Pancreas (tissue), 10 donors: ENCODE measurements at regions not wholly inside any gene's neighbourhood (a gene's known extent, or its start where the extent isn't known, plus 50 kb on each side); places are given as distances from the start of the nearest gene placed in this dataset.

ENCODE experiments used
- ATAC-seq, 4 donors: fragments of 200-7000 bp; cut with Tn5 transposase; one replicate each; pipeline versions ENCODE4 v1.8.0 to v1.9.1; 2020; ENCODE audit warnings: mild to moderate bottlenecking in 4 of 4, moderate library complexity in 4 of 4
- DNase-seq, 6 donors: peaks; one replicate each; pipeline ENCODE4 v3.0.0-alpha.2; 2020
- FAIRE-seq: peaks from 2 replicates; lab custom pipeline; 2012; peaks lifted over from hg19 to GRCh38; lab: Jason Lieb, UNC
- H3K27ac ChIP-seq, 4 donors: fragments of 200-600 bp; sonication (generic); 1 replicate in 3 of 4; 2 replicates in 1 of 4; pipeline versions ENCODE4 v1.5.0 to v1.8.0; 2020
- H3K27me3 ChIP-seq, 4 donors: fragments of 200-600 bp; one replicate each; pipeline ENCODE4 v1.8.0; 2021
- H3K36me3 ChIP-seq, 3 donors: fragments of 200-600 bp; sonication (generic) in 1 of 3; one replicate each; pipeline versions ENCODE4 v1.5.0 to v1.8.0; 2020 to 2021
- H3K4me1 ChIP-seq, 3 donors: fragments of 200-600 bp; one replicate each; pipeline ENCODE4 v1.8.0; 2021
- H3K4me3 ChIP-seq, 4 donors: fragments of 200-600 bp; sonication (generic) in 2 of 4; one replicate each; pipeline versions ENCODE4 v1.5.0 to v1.8.0; 2020 to 2021
- H3K9me3 ChIP-seq, 4 donors: fragments of 200-600 bp; one replicate each; pipeline ENCODE4 v1.8.0; 2021
- WGBS, 2 donors: extraction: QIAGEN DNeasy Blood & Tissue Kit; methylation state at CpG; one replicate each; pipeline ENCODE4 v1.1.7; 2013; 5-methylcytosine and 5-hydroxymethylcytosine counted together
- intact Hi-C, 3 donors: fragments of 100-400 bp; cut with DNase I; formaldehyde crosslinking; loops; one replicate each; pipeline versions ENCODE4 v1.11.1 to v1.14.2; 2022
- TF ChIP-seq, protein P1 (sequence below), 4 donors: fragments of 200-600 bp; sonication (generic) in 3 of 4; IDR thresholded peaks; one replicate each; pipeline versions ENCODE4 v1.5.0 to v1.8.0; 2021; ENCODE audit warnings: antibody characterized with exemption in 4 of 4
- donor health status: healthy with polysubstance abuse.
- donor health status: DM: no; HTN: no; CAD: no; lungs with moderate emphysema.
- donor health status: DM: no; HTN: no; CAD: no.
- donor health status: control.
- donor health status: control.
- donor health status: Bipolar disorder and iron deficiency.
- donor health status: DM: yes; HTN: yes; CAD: no.
- donor health status: DM: no; HTN: no; CAD: no.
- donor health status: DM: no; HTN: no; CAD: no.
- donor health status: DM: yes; HTN: yes; CAD: no.

- H3K9me3 ChIP-seq, result no peaks in the 10 kb centered on the region
- ATAC-seq (no peak), DNase-seq (no peak), FAIRE-seq (no peak)
- WGBS, 2 donors, result 54 to 66% methylated on average over 3 of the region's 3 CpGs
- H3K27me3 ChIP-seq, result peaks cover 0 to 4% (median 0%) of the 10 kb centered on the region in 4 donors
- H3K27ac ChIP-seq, result no peak overlapping the region
- no peaks in the 10 kb centered on the region for H3K4me1 ChIP-seq
- intact Hi-C loops, result no loop called here
- H3K36me3 ChIP-seq, result no peaks in the 10 kb centered on the region
- H3K4me3 ChIP-seq, result no peak overlapping the region
- TF ChIP-seq, protein P1, sequence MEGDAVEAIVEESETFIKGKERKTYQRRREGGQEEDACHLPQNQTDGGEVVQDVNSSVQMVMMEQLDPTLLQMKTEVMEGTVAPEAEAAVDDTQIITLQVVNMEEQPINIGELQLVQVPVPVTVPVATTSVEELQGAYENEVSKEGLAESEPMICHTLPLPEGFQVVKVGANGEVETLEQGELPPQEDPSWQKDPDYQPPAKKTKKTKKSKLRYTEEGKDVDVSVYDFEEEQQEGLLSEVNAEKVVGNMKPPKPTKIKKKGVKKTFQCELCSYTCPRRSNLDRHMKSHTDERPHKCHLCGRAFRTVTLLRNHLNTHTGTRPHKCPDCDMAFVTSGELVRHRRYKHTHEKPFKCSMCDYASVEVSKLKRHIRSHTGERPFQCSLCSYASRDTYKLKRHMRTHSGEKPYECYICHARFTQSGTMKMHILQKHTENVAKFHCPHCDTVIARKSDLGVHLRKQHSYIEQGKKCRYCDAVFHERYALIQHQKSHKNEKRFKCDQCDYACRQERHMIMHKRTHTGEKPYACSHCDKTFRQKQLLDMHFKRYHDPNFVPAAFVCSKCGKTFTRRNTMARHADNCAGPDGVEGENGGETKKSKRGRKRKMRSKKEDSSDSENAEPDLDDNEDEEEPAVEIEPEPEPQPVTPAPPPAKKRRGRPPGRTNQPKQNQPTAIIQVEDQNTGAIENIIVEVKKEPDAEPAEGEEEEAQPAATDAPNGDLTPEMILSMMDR (IDR thresholded peaks at IDR 0.05), result no peak
Measured at GRCh38 chr13:111515307-111515617, 194.8 kb downstream of the TEX29 start.

DNA sequence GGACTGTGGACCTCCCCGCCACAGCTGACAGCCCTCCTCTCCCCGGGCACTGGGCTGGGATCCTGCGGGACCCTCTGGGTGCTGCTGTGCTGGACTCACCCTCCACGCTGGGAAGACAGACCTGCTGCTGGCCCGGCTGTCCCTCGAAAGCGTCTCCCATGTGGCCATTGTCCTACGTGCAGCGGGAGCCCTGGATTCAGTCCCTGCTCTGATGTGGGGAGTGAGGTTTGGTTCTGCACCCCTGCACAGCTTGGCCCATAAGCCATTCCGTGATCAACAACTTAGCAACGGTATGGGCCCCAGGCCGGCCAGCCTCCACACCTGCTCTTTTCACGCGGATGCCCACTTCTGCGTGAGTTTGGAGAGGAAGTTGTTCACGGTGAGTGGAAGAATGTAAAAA, 195.2 kb downstream of the TEX29 start:
- DNase-seq, result no peak

GRCh38 chr13:111516712-111517640, 196.5 kb downstream of the TEX29 start:
- DNase-seq (peak in 1 of 6 donors; percentile 49), FAIRE-seq (no peak), ATAC-seq (no peak)
- H3K27me3 ChIP-seq, result peaks cover 0 to 4% (median 0%) of the 10 kb centered on the region in 4 donors
- no peaks in the 10 kb centered on the region for H3K4me1 ChIP-seq
- H3K36me3 ChIP-seq, result no peaks in the 10 kb centered on the region
- 41 to 60% methylated on average over 27 to 28 of the region's 28 CpGs for WGBS, 2 donors
- TF ChIP-seq, protein P1 (IDR thresholded peaks at IDR 0.05), result no peak
- intact Hi-C loops, result no loop called here
- no peak overlapping the region for H3K27ac ChIP-seq
- no peaks in the 10 kb centered on the region for H3K9me3 ChIP-seq
- no peak overlapping the region for H3K4me3 ChIP-seq

More for the DNA sequence above, 195.2 kb downstream of the TEX29 start:
- Histone ChIP-seq H3K4me3 (no peak overlapping the region), H3K9me3 (no peaks in the 10 kb centered on the region), H3K27ac (no peak overlapping the region), H3K36me3 (no peaks in the 10 kb centered on the region), H3K27me3 (peaks cover 0 to 4% (median 0%) of the 10 kb centered on the region in 4 donors), H3K4me1 (no peaks in the 10 kb centered on the region)
- intact Hi-C loops, result no loop called here
- TF ChIP-seq, protein P1 (IDR thresholded peaks at IDR 0.05), result no peak
- FAIRE-seq (no peak), ATAC-seq (no peak)
- 45 to 52% methylated on average over 16 of the region's 16 CpGs for WGBS, 2 donors

GRCh38 chr13:111517641-111518010, 197.2 kb downstream of the TEX29 start:
- peaks cover 0 to 4% (median 0%) of the 10 kb centered on the region in 4 donors for H3K27me3 ChIP-seq
- ATAC-seq (no peak), FAIRE-seq (no peak), DNase-seq (peak in 1 of 6 donors; percentile 17)
- intact Hi-C loops, result no loop called here
- TF ChIP-seq, protein P1 (IDR thresholded peaks at IDR 0.05), result no peak
- no peak overlapping the region for H3K4me3 ChIP-seq
- H3K9me3 ChIP-seq, result no peaks in the 10 kb centered on the region
- 43 to 50% methylated on average over 7 of the region's 10 CpGs for WGBS, 2 donors
- no peaks in the 10 kb centered on the region for H3K36me3 ChIP-seq
- no peaks in the 10 kb centered on the region for H3K4me1 ChIP-seq
- no peak overlapping the region for H3K27ac ChIP-seq
